Neutrophil (primary cell): ENCODE measurements at regions not wholly inside any gene's neighbourhood (a gene's known extent, or its start where the extent isn't known, plus 50 kb on each side); places are given as distances from the start of the nearest gene placed in this dataset.

Experiments used
- H3K27ac ChIP-seq: fragments of 200-600 bp; sonication (generic); 2 replicates; pipeline ENCODE4 v1.5.1; 2016; ENCODE audit warnings: mild to moderate bottlenecking, moderate library complexity
- H3K27me3 ChIP-seq: fragments of 200-600 bp; sonication (generic); 2 replicates; pipeline ENCODE4 v1.6.0; 2016; ENCODE audit warnings: mild to moderate bottlenecking
- H3K36me3 ChIP-seq: fragments of 200-600 bp; sonication (generic); 2 replicates; pipeline ENCODE4 v1.5.1; 2017
- H3K4me1 ChIP-seq, 2 experiments: fragments of 200-600 bp in 1 of 2; sonication (generic) in 1 of 2; 1 replicate in 1 of 2; 2 replicates in 1 of 2; pipeline versions ENCODE4 v1.5.1 to v1.6.1; 2013 to 2016; ENCODE audit warnings: low read depth in 1 of 2, low read length in 1 of 2, mild to moderate bottlenecking in 1 of 2, moderate library complexity in 1 of 2; ENCODE audit not compliant: control insufficient read depth in 1 of 2, insufficient read depth in 1 of 2
- H3K4me3 ChIP-seq, 2 experiments: fragments of 200-600 bp in 1 of 2; sonication (generic) in 1 of 2; 1 replicate in 1 of 2; 2 replicates in 1 of 2; pipeline ENCODE4 v1.5.1; 2013 to 2016; ENCODE audit warnings: low read depth in 1 of 2, low read length in 1 of 2, mild to moderate bottlenecking in 1 of 2, moderate library complexity in 1 of 2
- H3K9me3 ChIP-seq: fragments of 200-600 bp; sonication (generic); 2 replicates; pipeline ENCODE4 v1.5.1; 2016
- TF ChIP-seq, protein P1 (sequence below): fragments of 200-600 bp; sonication (generic); IDR thresholded peaks from 2 replicates; pipeline ENCODE4 v1.5.1; 2016; ENCODE audit warnings: antibody characterized with exemption

DNA sequence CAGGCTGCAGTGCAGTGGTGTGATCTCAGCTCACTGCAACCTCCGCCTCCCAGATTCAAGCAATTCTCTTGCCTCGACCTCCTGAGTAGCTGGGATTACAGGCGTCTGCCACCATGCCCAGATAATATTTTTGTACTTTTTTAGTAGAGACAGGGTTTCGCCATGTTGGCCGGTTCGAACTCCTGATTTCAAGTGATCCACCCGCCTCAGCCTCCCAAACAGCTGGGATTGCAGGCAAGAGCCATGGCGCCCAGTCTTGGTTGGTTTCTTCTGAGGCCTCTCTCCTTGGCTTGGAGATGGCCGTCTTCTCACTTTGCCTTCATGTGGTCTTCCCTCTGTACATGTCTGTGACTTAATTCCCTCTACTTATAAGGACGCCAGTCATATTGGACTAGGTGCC is 254.6 kb downstream of the BUD13 start:
- Histone ChIP-seq H3K4me3 (no peak overlapping the region), H3K27me3 (no peaks in the 10 kb centered on the region), H3K9me3 (no peaks in the 10 kb centered on the region), H3K36me3 (no peaks in the 10 kb centered on the region), H3K27ac (no peak overlapping the region), H3K4me1 (no peaks in the 10 kb centered on the region)
- TF ChIP-seq, protein P1, sequence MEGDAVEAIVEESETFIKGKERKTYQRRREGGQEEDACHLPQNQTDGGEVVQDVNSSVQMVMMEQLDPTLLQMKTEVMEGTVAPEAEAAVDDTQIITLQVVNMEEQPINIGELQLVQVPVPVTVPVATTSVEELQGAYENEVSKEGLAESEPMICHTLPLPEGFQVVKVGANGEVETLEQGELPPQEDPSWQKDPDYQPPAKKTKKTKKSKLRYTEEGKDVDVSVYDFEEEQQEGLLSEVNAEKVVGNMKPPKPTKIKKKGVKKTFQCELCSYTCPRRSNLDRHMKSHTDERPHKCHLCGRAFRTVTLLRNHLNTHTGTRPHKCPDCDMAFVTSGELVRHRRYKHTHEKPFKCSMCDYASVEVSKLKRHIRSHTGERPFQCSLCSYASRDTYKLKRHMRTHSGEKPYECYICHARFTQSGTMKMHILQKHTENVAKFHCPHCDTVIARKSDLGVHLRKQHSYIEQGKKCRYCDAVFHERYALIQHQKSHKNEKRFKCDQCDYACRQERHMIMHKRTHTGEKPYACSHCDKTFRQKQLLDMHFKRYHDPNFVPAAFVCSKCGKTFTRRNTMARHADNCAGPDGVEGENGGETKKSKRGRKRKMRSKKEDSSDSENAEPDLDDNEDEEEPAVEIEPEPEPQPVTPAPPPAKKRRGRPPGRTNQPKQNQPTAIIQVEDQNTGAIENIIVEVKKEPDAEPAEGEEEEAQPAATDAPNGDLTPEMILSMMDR, result no peak

DNA sequence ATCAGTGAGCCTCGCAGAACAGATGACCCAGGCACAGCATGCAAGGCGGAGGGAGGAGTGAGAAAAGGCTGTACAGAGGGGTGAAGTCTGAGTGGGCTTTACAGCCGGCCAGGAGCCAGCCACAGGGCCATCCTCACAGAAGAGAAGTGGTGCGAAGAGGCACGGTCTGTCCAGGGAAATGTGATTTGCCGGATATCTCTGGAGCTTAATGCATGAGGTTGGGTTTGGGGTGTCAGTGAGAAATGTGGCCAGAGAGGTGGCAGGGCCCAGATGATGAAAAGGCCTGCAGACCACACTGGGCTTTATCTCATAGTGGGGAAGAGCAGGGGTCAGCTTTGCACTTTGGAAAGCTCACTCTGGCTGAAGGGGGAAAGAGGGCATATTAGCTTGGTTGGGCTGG is 255.2 kb downstream of the BUD13 start:
- no peaks in the 10 kb centered on the region for H3K9me3 ChIP-seq
- H3K27me3 ChIP-seq, result no peaks in the 10 kb centered on the region
- H3K4me1 ChIP-seq, result no peaks in the 10 kb centered on the region
- no peak overlapping the region for H3K27ac ChIP-seq
- no peak overlapping the region for H3K4me3 ChIP-seq
- H3K36me3 ChIP-seq, result no peaks in the 10 kb centered on the region
- TF ChIP-seq, protein P1, result no peak

DNA sequence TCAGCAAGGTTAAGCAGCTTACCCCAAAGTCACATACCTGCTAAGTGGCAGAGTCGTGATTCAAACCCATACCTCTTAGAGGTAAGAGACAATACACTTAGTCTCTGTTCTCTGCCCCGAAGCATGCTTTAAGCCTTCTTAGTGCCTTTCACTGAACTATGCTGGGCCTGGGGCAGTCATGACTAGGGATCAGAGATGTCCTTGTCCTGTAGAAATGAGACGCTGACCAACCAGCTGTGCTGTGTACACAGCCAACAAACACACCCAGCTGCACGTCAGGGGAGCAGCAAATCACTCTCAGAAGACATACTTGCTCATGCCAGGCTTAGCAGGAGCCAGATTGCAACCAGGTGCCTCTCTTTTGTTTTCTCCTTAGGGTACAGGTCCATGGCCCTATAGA is 255.7 kb downstream of the BUD13 start:
- no peak overlapping the region for H3K4me3 ChIP-seq

GRCh38 chr11:116515664-116516184 is 257.1 kb downstream of the BUD13 start:
- no peaks in the 10 kb centered on the region for H3K27me3 ChIP-seq
- H3K36me3 ChIP-seq, result no peaks in the 10 kb centered on the region
- no peaks in the 10 kb centered on the region for H3K9me3 ChIP-seq
- no peaks in the 10 kb centered on the region for H3K4me1 ChIP-seq
- no peak overlapping the region for H3K27ac ChIP-seq
- TF ChIP-seq, protein P1, result no peak
- no peak overlapping the region for H3K4me3 ChIP-seq

More for the DNA sequence above, 255.7 kb downstream of the BUD13 start:
- no peaks in the 10 kb centered on the region for H3K4me1 ChIP-seq
- no peaks in the 10 kb centered on the region for H3K36me3 ChIP-seq
- H3K9me3 ChIP-seq, result no peaks in the 10 kb centered on the region
- no peaks in the 10 kb centered on the region for H3K27me3 ChIP-seq
- TF ChIP-seq, protein P1, result no peak
- H3K27ac ChIP-seq, result no peak overlapping the region

DNA sequence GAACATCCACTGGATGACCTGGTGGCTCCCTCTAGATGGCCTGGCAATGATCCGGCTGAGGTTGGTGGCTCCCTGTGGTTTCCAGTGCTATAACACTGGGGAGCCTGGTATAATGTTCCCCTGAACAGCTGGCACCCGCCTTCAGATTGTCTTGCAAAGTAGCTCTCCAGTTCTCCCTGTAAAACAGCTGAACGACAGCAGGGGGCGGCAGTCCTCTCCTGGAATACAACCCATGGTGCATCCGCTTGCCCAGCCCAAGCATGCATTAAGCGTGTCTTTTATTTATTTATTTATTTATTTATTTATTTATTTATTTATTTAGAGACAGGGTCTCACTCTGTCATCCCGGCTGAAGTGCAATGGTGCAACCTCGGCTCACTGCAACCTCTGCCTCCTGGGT is 258.9 kb downstream of the BUD13 start:
- Histone ChIP-seq H3K36me3 (no peaks in the 10 kb centered on the region), H3K4me1 (no peaks in the 10 kb centered on the region), H3K27me3 (peaks cover 3% of the 10 kb centered on the region), H3K9me3 (no peaks in the 10 kb centered on the region), H3K4me3 (no peak overlapping the region), H3K27ac (no peak overlapping the region)
- TF ChIP-seq, protein P1, result no peak
